Stomach (tissue), 8 donors: ENCODE measurements at regions not wholly inside any gene's neighbourhood (a gene's known extent, or its start where the extent isn't known, plus 50 kb on each side); places are given as distances from the start of the nearest gene placed in this dataset.

ENCODE experiments used
- DNase-seq, 2 donors: peaks; one replicate each; pipeline versions ENCODE4 v3.0.0 to v3.0.0-alpha.2; 2013 to 2019
- H3K27ac ChIP-seq, 5 donors: fragments of 200-600 bp in 4 of 5; sonication (generic) in 4 of 5; one replicate each; pipeline ENCODE4 v1.5.1; 2013 to 2019; ENCODE audit warnings: mild to moderate bottlenecking in 1 of 5, moderate library complexity in 1 of 5
- H3K27me3 ChIP-seq, 3 donors: fragments of 200-600 bp; sonication (generic); one replicate each; pipeline ENCODE4 v1.5.1; 2017 to 2019; ENCODE audit warnings: mixed run types in 1 of 3
- H3K36me3 ChIP-seq, 4 donors: fragments of 200-600 bp; sonication (generic); 1 replicate in 3 of 4; 2 replicates in 1 of 4; pipeline ENCODE4 v1.5.1; 2016 to 2019
- H3K4me1 ChIP-seq, 4 donors: fragments of 200-600 bp; sonication (generic); one replicate each; pipeline ENCODE4 v1.5.1; 2016 to 2019
- H3K4me3 ChIP-seq, 4 donors: fragments of 200-600 bp; sonication (generic) in 3 of 4; one replicate each; pipeline ENCODE4 v1.5.1; 2016 to 2019; ENCODE audit warnings: mild to moderate bottlenecking in 1 of 4
- H3K9me3 ChIP-seq, 4 donors: fragments of 200-600 bp; sonication (generic); one replicate each; pipeline ENCODE4 v1.5.1; 2016 to 2019
- EP300 ChIP-seq: sonication (generic); formaldehyde crosslinking; IDR thresholded peaks from one replicate; pipeline ENCODE4 v1.6.1; 2017; ENCODE audit warnings: antibody characterized with exemption
- POLR2A ChIP-seq, 4 donors: fragments of 450-650 bp; IDR thresholded peaks; one replicate each; pipeline ENCODE4 v1.6.1; 2016; ENCODE audit warnings: antibody characterized with exemption in 4 of 4, control low read depth in 2 of 4, mild to moderate bottlenecking in 1 of 4, moderate library complexity in 1 of 4
- POLR2AphosphoS5 ChIP-seq, 3 donors: sonication (generic); formaldehyde crosslinking; IDR thresholded peaks; one replicate each; pipeline ENCODE4 v1.6.1; 2016; ENCODE audit warnings: antibody characterized with exemption in 3 of 3
- WGBS, 5 donors: extraction: QIAGEN DNeasy Blood & Tissue Kit in 3 of 5; methylation state at CpG; one replicate each; pipeline versions ENCODE4 v1.1.5 to v1.1.7; 2013 to 2018; 5-methylcytosine and 5-hydroxymethylcytosine counted together
- intact Hi-C: fragments of 100-400 bp; cut with DNase I; formaldehyde crosslinking; loops from one replicate; pipeline ENCODE4 v1.15.1; 2023; ENCODE audit warnings: low total_unique reads
- TF ChIP-seq, protein P1 (sequence below), 7 experiments: fragments of 450-650 bp in 4 of 7; fragments of 200-600 bp in 3 of 7; sonication (generic) in 3 of 7; IDR thresholded peaks; one replicate each; pipeline ENCODE4 v1.5.1; 2016 to 2019; ENCODE audit warnings: antibody characterized with exemption in 7 of 7, control low read depth in 2 of 7, mild to moderate bottlenecking in 1 of 7
- donor health status: healthy with polysubstance abuse.
- donor health status: Bipolar disorder and iron deficiency.
- donor health status: healthy.

DNA sequence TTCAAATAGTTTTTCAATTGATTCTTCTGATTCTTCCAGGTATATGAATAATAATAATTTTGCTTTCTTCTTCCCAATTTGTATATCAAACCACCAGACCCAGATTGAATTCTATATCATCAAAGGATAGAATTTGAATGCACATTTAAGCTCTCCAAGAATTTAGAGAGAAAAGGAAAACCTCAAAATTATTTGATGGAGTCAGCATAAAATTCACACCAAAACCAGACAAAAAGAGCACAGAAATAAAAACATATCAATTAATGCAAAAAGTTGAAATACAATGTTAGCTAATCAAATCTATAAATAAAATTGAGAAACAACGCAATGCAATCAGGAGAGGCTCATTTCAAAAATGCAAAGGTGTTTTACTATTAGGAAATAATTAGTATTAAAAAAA lies 248.0 kb upstream of the HS6ST1 start:
- Histone ChIP-seq H3K4me1 (peaks cover 0 to 7% (median 3%) of the 10 kb centered on the region in 4 donors), H3K36me3 (no peaks in the 10 kb centered on the region), H3K9me3 (no peaks in the 10 kb centered on the region), H3K4me3 (no peak overlapping the region), H3K27ac (no peak overlapping the region), H3K27me3 (no peaks in the 10 kb centered on the region)
- intact Hi-C loops, result no loop called here
- WGBS, 5 donors, result 80 to 93% (median 88%) methylated on average over 1 of the region's 1 CpG
- TF ChIP-seq EP300 (no peak), POLR2A (IDR thresholded peaks at IDR 0.05) (no peak), POLR2AphosphoS5 (IDR thresholded peaks at IDR 0.05) (no peak)
- TF ChIP-seq, protein P1, sequence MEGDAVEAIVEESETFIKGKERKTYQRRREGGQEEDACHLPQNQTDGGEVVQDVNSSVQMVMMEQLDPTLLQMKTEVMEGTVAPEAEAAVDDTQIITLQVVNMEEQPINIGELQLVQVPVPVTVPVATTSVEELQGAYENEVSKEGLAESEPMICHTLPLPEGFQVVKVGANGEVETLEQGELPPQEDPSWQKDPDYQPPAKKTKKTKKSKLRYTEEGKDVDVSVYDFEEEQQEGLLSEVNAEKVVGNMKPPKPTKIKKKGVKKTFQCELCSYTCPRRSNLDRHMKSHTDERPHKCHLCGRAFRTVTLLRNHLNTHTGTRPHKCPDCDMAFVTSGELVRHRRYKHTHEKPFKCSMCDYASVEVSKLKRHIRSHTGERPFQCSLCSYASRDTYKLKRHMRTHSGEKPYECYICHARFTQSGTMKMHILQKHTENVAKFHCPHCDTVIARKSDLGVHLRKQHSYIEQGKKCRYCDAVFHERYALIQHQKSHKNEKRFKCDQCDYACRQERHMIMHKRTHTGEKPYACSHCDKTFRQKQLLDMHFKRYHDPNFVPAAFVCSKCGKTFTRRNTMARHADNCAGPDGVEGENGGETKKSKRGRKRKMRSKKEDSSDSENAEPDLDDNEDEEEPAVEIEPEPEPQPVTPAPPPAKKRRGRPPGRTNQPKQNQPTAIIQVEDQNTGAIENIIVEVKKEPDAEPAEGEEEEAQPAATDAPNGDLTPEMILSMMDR (IDR thresholded peaks at IDR 0.05), result no peak
- no peak for DNase-seq

DNA sequence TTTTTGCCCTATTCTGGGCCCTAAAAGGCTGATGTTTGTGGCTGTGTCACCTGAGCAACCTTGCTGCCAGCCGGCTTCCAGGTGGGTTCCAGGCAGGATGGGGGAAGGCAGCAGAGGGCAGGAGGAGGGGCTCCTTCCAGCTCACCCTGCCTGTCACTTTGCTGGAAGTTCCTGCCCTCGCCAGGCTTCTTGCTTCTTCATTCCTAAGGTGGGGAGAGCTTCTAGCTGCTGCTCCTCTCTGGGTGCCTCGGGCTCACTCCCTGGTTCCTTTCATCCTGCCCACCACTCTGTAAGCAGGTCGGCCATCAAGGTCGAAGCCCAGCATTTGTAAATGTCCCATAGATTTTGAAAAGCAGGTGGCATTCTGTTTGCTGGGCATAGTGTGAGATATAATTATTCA lies 249.4 kb upstream of the HS6ST1 start:
- H3K27me3 ChIP-seq, result peaks cover 0 to 2% (median 0%) of the 10 kb centered on the region in 3 donors
- WGBS, 5 donors, result 49 to 65% (median 62%) methylated on average over 5 of the region's 5 CpGs
- intact Hi-C loops, result no loop called here
- H3K27ac ChIP-seq, result no peak overlapping the region
- TF ChIP-seq POLR2AphosphoS5 (IDR thresholded peaks at IDR 0.05), result no peak
- no peak for TF ChIP-seq POLR2A (IDR thresholded peaks at IDR 0.05)
- TF ChIP-seq, protein P1 (IDR thresholded peaks at IDR 0.05), result no peak
- TF ChIP-seq EP300, result no peak
- no peak overlapping the region for H3K4me3 ChIP-seq
- no peaks in the 10 kb centered on the region for H3K9me3 ChIP-seq
- no peaks in the 10 kb centered on the region for H3K36me3 ChIP-seq
- DNase-seq, result no peak
- peaks cover 0 to under 1% (median under 1%) of the 10 kb centered on the region in 4 donors for H3K4me1 ChIP-seq

DNA sequence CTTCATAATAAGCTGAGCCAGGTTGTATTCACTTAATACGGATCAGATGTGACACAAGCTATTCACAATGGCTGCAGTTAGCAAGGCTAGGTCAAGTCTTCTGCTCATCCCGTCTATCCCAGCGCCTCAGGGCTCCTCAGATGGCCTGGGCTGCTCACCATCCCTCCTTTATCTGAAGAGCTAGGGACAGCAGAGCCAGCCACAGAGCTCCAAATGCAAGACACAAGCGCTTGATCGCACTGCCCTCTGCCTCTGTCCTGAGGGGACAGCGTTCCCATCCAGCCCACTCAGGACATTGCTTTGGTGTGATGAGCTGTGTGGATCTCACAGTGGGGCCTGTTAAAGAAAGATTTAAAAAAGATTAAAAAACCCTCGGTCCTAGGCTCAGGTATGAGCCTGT lies 254.4 kb upstream of the HS6ST1 start:
- intact Hi-C loops, result no loop called here
- no peaks in the 10 kb centered on the region for H3K4me1 ChIP-seq
- 86 to 90% (median 88%) methylated on average over 6 to 7 of the region's 7 CpGs for WGBS, 5 donors
- no peaks in the 10 kb centered on the region for H3K36me3 ChIP-seq
- no peak overlapping the region for H3K4me3 ChIP-seq
- peaks cover 0 to 8% (median 0%) of the 10 kb centered on the region in 3 donors for H3K27me3 ChIP-seq
- TF ChIP-seq POLR2AphosphoS5 (IDR thresholded peaks at IDR 0.05), result no peak
- TF ChIP-seq, protein P1 (IDR thresholded peaks at IDR 0.05), result no peak
- no peak for TF ChIP-seq POLR2A (IDR thresholded peaks at IDR 0.05)
- no peak for TF ChIP-seq EP300
- DNase-seq, result no peak
- H3K27ac ChIP-seq, result no peak overlapping the region
- no peaks in the 10 kb centered on the region for H3K9me3 ChIP-seq

DNA sequence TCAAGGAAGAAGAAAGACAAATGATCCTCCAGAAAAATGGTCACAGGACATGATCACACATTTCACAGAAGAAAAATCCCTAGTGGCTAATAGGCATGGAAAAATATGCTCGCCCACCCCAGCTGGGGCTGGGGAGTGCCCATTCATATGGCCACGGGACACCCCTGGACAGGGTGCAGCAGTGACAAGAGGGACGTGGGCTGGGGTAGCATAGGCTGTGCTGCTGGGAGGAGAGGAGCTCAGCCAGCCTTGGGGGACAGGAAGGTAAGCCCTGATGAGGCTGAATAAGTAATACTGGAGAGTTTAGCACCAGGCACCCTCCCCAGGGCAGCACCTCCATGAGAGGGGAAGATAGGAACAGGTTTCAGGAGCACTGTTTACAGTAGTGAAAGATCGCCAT lies 254.9 kb upstream of the HS6ST1 start:
- H3K27ac ChIP-seq, result no peak overlapping the region
- no peak overlapping the region for H3K4me3 ChIP-seq
- intact Hi-C loops, result no loop called here
- no peaks in the 10 kb centered on the region for H3K4me1 ChIP-seq
- WGBS, 5 donors, result 79 to 86% (median 83%) methylated on average over 4 of the region's 4 CpGs
- peaks cover 0 to 8% (median 0%) of the 10 kb centered on the region in 3 donors for H3K27me3 ChIP-seq
- H3K9me3 ChIP-seq, result no peaks in the 10 kb centered on the region
- no peaks in the 10 kb centered on the region for H3K36me3 ChIP-seq
- TF ChIP-seq POLR2A (IDR thresholded peaks at IDR 0.05) (no peak), POLR2AphosphoS5 (IDR thresholded peaks at IDR 0.05) (no peak), EP300 (no peak)
- TF ChIP-seq, protein P1 (IDR thresholded peaks at IDR 0.05), result no peak
- no peak for DNase-seq
